ENCODE measurements at regions not wholly inside any gene's neighbourhood (a gene's known extent, or its start where the extent isn't known, plus 50 kb on each side); places are given as distances from the start of the nearest gene placed in this dataset.

- TF ChIP-seq POLR2AphosphoS5 (IDR thresholded peaks at IDR 0.05; ENCODE audit: borderline replicate concordance, low read depth, low read length), result no peak
- no peak for TF ChIP-seq EZH2 (IDR thresholded peaks at IDR 0.05)
- no peak for TF ChIP-seq FOXP2 (optimal IDR thresholded peaks at IDR 0.05; ENCODE audit: control extremely low read depth, extremely low read length, insufficient read depth)
Measured at GRCh38 chr22:34390400-34390799, 470.1 kb upstream of the LARGE1 start.

All from SK-N-MC (cell line).